ENCODE measurements at regions not wholly inside any gene's neighbourhood (a gene's known extent, or its start where the extent isn't known, plus 50 kb on each side); places are given as distances from the start of the nearest gene placed in this dataset.

DNA sequence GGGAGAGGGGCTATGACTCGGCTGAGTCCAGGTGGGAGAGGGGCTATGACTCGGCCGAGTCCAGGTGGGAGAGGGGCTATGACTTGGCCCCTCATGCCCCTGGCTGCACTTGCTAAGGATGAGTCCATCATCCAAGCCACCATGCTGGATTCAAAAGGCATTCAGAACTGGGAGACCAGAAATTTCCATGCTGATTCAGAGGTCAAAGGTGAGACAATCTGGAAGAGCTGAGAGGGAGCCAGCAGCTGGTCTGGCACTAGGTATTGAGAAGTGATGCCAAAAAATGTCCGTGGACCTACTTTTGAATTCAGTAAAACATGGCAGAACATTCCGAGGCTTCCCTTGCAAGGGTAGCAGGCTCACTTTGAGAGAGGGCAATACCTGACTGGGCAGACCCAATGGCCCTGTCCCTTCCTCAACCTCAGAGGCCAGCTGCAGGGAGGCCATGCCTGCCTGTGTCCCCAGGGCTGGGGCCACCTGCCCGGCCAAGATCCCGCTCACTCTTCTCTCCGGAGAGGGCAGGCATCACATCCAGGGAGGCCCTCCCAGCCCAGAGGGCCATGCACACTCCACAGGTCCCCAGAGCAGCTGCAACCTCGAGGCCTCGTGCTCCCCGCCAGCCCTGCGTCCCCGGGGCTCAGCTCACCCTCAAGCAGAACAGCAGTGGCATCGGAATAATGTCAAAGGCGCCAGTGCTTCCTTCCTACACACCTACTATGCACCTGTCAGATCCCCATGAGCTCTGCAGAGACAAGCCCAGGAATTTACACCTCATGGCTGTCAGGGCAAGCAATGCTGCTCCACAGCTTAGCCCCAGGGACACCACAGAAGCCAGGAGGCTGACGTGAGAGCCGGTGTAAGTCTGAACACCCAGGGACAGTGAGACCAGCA, 80.2 kb upstream of the GPC1 start:
- no peak overlapping the region for H3K4me3 ChIP-seq (ENCODE audit: low read depth, low read length)

DNA sequence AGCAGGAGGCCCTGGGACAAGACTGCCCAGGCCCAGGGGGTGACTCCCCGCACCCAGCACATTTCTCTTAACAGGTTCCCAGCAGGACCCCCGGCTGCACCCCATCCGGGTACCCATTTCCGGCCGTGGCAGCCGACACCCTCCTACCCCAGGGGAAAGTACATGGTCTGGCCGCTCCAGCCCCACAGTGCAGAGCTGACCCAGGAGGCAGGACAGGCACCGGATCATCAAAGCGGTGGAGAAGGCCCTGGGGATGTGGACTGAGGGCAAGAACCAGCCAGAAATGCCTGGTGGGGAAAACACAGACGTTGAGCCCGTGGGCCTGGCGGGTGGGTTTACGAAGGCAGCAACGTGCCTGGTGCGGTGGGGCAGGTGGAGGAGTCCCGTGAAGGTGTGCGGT, 79.5 kb upstream of the GPC1 start:
- H3K4me3 ChIP-seq (ENCODE audit: low read depth, low read length) = no peak overlapping the region

DNA sequence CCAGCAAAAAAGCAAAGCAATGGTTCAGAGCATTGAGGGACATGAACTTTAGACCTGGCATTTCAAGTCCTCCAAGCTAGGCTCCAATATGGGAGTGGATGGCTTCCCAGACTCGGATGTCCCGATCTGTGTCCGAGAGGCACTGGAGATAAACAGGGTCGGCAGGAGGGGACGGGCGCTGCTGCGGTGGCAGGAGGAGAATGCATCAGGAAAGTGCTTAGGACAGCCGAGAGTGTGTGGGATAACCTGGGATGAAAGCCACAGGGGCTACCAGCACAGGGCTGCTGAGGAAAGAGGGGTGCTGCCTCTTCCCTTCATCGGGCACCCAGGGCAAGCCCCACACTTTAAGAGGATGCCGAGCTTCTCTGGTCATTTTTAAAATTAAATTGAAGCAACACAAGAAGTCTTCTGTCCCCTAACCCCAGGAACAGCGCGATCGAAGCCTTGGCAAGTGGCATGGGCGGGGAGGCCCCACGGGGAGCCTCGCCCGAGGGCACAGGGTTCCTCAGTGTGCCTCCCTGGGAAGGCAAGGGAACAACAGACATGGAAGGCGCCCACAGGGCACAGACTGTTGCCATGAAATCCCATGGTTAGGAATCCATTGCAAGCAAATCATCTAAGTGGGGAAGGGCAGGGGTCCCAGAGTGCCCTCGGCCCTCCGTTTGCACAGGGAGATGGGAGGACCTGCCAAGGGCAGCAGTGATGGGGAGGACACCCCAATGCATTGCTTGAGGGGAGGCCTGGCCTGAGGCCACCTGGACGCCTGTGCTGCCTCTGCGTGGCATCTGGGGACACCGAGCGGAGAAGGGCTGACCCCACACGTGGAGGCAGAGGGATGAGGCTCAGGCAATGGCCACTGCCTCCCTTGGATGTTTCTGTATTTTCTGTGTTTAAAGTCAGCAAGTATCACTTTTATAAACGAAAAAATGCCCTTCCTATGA, 78.5 kb upstream of the GPC1 start:
- no peak overlapping the region for H3K4me3 ChIP-seq (ENCODE audit: low read depth, low read length)

DNA sequence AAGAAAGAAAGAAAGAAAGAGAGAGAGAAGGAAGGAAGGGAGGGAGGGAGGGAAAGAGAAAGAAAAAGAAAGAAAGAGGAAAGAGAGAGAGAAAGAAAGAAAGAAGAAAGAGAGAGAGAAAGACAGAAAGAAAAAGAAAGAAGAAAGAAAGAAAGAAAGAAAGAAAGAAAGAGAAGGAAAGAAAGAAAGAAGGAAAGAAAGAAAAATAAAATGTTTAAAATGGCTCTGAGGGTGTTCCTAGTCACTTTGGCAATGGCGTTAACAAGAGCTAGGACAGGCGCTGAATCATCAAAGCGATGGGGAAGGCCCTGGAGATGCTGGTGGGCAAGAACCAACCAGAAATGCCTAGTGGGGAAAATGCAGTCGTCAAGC, 77.8 kb upstream of the GPC1 start:
- no peak overlapping the region for H3K4me3 ChIP-seq (ENCODE audit: low read depth, low read length)

DNA sequence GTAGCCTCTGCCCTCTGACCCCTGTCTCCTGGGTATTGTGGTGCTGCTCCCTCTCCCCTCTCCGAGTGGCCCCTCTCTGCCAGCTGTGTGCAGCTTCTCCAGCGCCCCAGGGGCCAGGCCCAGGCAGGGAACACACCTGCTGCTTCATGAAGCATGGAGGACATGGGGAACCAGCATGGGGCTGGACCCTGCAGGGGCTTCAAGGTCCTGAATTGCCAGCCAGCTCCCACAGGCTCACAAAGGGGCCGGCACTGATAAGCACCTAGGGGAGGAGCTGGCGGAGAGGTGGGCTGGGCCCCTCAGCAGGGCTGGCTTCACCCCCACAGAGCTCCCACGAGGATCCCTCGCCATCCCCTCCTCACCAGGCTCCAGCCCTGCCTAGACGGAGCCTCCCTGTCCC, 77.4 kb upstream of the GPC1 start:
- H3K4me3 ChIP-seq (ENCODE audit: low read depth, low read length) = no peak overlapping the region

DNA sequence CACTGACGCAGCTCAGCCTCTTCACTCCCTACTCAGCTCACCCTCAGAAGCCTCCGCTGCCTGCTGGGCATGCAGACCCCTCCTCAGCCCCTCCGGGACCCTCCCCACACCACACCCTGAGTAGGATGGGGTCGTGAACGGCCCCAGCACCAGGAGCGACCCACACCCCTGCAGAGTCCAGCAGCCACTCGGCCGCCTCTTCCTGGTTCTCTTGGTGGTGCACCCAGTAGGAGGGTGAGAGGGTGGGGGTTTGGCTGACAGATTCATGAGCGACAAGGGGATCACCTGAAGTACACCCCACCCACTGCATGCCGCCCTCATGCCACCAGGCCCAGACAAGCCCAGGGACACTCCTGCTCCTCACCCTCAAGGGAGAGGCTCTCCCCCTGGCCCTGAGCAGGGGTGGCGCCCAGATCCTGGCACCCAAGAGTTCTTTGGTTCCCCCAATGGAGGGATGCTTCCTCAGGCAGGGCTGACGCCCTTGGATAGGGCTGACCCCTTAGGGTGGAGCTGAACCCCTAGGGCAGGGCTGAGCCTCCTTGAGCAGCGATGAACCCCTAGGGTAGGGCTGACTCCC, 76.6 kb upstream of the GPC1 start:
- H3K4me3 ChIP-seq (ENCODE audit: low read depth, low read length) = no peak overlapping the region

DNA sequence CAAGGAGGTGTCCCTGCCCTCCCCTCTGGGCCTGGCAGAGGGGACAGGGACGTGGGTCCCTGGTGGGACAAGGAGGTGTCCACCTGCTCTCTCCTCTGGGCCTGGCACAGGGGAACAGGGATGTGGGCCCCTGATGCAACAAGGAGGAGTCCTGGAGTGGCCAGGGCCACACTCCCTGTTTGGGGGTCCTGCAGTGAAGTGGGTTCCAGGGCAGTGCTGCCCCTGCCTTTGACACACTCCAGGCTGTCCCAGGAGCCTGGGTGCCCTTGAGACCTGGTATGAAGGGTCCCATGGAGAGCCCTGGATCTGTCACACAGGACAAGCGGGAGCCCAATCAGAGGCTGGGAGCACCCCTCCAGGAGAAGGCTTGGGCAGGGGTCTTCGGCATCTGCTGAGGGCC, 75.8 kb upstream of the GPC1 start:
- no peak overlapping the region for H3K4me3 ChIP-seq (ENCODE audit: low read depth, low read length)

DNA sequence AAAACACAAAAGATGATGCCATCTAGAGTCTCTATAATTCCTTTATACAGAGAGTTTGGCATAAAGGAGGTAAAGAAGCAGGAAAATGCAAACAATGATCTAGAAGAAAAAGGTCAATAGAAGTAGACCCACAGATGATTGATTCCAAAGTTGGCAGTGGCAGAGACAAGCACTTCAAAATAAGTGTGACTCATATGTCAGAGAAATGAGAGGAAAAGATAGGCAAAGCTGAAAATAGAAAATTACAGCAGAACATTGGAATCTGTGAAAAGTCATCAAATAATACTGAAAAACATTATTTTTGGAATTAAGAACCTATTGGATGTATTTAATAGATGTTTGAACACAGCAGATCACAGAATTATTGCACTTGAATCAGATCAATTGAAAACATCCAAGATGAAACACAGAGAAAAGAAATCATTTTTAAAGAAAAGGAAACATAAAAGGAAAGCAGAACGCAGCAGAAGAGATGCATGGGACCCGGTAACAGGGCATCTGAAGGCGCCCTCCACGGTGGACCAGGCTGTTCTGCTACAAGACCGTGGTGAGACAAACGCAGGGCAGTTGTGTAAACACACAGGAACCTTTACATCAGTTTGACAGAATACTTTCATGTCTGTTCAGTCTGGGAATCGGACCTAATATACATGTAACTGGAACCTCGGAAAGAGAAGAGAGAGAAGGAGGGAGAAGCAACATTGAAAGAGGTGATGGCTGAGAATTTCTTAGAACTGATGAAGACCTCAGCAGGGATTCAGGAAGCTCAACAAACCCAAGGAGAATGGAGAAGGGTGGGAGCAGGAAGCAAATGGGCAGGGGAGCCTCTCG, 74.6 kb upstream of the GPC1 start:
- no peak overlapping the region for H3K4me3 ChIP-seq (ENCODE audit: low read depth, low read length)

DNA sequence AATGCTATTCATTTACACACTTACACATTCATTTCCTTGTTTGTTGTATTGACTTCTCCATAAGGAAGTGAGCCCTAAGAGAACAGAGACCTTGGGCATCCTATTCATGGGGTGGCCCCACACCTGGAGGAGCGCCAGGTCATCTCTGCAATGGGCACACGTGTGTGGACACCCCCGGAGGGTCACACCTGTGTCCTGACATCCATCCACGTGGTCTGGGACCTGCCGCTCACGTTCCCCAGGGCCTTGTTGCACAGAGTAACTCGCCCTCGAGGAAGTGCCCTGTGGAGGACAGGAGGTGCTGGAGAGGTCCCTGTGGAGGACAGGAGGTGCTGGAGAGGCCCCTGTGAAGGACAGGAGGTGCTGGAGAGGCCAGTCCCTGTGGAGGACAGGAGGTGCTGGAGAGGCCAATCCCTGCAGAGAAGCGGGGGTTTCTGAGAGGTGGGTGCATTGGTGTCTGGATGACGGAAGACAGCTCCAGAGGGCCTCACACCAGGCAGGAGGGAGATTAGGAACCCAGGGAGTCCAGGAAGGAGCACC, 73.2 kb upstream of the GPC1 start:
- H3K4me3 ChIP-seq (ENCODE audit: low read depth, low read length) = no peak overlapping the region

DNA sequence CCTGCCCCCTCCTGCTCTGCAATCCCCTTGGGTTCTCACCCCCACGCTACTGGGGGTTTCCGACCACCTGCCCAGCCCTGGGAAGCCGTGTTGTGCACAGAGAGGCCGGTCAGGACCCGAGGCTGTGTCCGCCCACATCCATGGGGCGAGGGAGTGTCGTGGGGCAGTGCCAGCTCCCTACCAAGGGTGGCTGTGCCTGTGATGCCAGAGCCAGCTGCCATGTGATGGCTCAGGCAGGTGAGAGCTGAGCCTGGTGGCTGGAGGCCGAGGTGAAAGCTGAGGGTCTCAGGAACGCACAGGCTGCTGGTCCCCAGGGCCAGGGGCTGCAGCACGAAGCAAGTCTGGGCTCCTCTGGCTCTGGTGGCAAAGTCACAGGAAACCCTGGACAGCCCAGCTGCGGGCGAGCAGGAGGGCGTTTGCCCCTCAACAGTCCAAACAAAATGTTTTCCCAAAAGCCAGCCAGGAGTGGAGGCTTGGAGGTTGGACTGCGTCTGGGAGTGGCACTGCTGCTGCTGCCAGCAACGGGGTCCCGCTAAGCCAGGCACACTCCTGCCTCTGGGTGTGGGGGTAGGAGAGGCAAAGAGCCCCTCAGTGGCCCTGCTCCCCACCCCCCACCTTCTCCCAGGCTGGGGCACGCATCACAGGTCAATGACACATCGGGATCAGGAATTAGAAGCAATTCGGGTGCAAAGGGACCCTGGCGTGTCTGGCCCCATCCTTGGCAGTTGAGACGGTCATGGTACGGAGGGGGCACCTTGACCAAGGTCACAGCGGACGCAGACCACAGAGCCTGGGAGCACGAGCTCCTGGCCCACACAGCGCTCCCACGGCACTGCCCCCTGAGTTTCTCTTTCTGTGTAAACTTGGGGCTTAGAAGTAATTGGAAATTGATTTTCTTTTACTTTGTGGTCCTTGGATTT, 72.4 kb upstream of the GPC1 start:
- no peak overlapping the region for H3K4me3 ChIP-seq (ENCODE audit: low read depth, low read length)

DNA sequence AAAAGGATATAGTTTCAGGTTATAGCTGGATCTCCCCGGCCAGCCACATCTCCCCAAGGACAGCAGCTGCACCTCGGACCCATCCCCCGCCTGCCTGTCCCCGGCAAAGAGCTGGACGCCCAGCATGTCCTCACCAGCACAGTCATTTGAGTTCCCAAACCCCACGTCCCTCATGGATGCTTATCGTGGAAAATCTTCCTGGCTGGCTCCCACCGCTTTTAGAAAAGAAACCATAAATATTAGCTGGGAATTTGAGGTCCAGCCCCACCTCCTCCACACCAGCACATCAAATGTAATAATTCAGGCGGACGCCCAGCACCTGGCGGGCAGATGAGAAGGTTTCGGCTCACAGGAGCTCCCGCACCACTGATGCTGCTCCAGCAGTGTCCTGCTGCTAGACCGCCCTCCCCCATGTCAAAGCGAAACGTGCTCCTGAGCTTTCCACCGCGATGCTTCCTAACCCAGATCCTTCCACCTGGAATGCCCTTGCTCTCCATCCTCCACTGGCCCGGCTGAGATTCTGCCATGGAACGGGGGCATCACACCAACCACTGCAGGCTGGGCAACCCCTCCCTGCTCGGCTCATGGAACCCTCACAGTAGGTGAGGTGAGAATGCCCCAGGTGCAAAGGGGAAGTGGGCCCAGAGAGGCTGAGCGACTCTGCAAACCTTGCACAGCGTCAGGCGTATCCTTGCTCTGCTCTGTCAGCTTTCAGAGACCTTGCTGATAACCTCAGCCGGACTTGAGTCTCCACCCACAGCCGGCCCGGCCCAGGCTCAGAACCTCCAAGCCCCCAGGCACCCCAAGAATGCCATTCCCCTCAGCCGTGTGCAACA, 71.5 kb upstream of the GPC1 start:
- no peak overlapping the region for H3K4me3 ChIP-seq (ENCODE audit: low read depth, low read length)

DNA sequence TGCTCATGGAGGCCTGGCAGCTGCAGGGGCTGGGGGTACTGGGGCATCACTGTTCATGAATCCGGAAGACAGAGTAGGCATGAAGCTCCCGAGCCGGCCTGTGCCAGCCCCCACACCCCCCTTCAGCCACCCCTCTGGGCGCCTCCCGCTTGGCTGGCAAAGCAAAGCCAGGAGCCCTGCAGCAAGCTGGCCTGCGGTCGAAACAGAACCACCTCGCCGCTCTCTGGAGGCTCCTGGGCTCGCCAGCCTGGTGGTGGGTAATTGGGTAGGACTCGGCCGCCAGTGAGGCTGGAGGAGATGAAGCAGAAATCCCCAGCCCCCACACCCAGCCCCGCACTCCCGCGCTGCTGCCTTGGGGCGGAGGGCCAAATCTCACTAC, 70.9 kb upstream of the GPC1 start:
- H3K4me3 ChIP-seq (ENCODE audit: low read depth, low read length) = no peak overlapping the region

DNA sequence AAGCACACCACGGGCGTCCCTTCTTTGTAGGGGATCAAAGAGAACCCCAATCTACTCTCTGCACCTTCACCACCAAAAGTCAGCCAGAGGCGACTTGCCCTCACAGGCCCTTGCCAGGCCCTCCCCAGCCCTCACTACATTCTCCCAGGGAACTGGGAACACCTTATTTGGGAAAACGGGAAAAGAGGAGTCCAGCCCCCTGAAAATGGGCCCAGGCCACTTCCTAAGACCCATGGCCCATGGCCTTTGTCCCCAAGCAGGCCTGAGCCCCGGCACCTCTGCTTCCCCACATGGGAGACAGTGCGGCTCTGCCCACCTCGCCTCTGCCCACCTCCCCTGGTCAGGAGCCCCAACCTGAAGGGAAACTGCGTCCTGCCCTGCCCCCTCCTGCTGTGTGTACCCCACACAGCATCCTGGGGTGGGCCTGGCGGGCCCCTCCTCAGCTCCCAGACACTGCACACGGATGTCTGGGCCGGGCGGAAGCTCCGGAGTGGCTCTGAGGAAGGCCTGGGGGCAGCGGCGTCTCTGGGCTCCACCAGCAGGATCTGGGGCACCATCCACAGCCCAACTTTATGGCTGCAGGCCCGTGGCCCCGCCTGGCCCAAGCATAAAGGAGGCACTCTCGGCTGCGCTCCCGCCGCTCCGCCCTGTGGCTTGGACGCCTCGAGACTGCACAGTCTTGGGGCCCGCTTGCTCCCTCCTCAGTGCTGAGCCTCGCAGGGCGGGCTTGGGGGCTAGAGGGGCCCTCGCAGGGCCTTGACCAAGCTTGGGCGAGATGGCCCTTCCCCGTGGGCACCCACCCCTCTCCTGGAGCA, 70.3 kb upstream of the GPC1 start:
- no peak overlapping the region for H3K4me3 ChIP-seq (ENCODE audit: low read depth, low read length)

DNA sequence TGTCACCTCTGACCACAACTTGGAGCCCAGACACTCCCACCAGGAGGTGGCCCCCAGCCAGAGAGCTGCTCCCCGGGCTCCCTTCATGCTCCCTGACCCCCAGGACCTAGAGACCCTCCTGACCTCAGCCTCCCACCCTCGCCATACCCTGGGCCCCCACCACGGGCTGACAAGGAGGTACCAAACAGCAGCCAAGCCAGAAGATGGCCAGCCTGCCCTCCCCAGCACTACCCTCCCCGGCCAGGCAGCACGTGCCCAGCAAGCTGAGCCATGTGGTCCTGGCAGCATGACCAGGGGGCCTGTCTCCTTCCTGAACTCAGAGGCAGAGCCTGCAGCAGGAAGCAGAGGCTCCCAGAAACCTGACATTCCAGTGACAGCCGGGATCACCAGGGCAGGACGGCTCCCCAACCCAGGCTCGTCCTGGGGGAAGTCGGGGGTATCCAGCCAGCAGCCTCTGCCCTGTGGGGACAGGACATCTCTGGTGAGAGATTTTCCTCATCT, 69.4 kb upstream of the GPC1 start:
- no peak overlapping the region for H3K4me3 ChIP-seq (ENCODE audit: low read depth, low read length)

DNA sequence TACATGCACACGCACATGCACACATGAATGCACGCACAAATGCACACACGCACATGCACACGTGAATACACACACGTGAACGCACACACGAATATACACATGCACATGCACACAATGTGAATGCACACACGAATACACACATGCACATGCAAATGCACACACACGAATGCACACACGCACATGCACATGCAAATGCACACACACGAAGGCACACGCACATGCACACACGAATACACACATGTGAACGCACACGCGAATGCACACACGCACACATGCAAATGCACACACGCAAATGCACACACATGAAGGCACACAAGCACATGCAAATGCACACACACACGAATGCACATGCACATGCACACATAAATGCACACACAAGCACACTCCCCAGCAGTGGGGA, 68.6 kb upstream of the GPC1 start:
- H3K4me3 ChIP-seq (ENCODE audit: low read depth, low read length) = no peak overlapping the region

DNA sequence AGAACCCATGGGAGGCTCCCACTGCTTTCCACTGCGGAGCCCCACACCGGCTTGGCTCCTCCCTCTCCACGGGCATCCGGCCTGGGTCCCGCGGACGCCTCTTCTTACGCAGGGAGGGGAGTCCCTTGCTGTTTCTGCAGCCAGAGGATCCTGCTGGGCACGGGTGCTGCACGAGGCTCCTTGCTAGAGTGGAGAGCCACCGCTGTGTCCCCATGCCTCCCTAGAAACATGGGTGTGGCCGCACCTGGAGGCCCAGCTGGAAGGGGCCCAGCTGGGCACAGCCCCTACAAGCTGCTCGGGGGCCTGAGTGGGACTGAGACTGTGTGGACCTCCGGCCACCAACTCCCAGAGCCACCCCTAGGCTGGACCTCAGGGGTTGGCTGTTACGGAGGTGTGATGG, 67.7 kb upstream of the GPC1 start:
- H3K4me3 ChIP-seq (ENCODE audit: low read depth, low read length) = no peak overlapping the region

DNA sequence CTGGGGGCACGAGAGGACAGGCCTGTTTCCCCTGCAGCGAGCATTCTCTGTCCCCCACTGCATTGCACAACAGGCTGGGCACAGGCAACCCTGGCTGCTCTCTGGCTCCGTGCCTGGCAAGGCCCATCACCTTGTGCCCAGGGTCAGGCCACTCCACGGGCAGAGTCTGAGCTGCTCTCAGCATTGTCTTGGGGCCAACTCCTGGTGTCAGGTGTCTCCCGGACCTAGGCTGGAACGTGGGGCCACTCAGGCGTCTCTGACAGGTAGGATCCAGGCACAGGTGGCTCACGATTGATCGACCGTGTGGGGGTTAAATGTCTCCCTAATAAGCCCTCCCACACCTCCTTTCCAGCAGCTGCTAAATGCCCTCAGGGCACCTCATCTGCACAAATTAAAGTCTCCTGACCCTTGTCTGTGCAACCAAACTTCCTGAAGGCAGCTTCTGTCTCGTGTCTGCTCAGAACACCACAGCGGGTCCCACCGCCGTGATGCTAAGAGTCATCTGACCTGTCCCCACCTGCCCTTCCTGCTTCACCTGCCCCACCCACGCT, 66.6 kb upstream of the GPC1 start:
- no peak overlapping the region for H3K4me3 ChIP-seq (ENCODE audit: low read depth, low read length)

All from iPS-11a (cell line).